Activated naive CD4-positive, alpha-beta T cell treated with anti-CD3 and anti-CD28 coated beads, Interleukin-2, amount 10 ng/mL, durations not matched to agents 7 days and 5 days (primary cell): ENCODE measurements at regions not wholly inside any gene's neighbourhood (a gene's known extent, or its start where the extent isn't known, plus 50 kb on each side); places are given as distances from the start of the nearest gene placed in this dataset.

ENCODE experiments used
- CTCF ChIA-PET: fragments of 350-600 bp; sonication (Branson Sonifier 250); formaldehyde crosslinking; loops from one replicate; lab custom pipeline; 2021; ENCODE audit warnings: antibody characterized with exemption; lab: Charles Lee
- DNase-seq: peaks from one replicate; pipeline ENCODE4 v3.0.0-alpha.2; 2020
- H3K27ac Mint-ChIP-seq: one replicate; pipeline ENCODE4 v1.8.0; 2021; ENCODE audit warnings: mild to moderate bottlenecking, moderate library complexity, mixed read lengths
- H3K27me3 Mint-ChIP-seq: one replicate; pipeline ENCODE4 v1.8.0; 2021; ENCODE audit warnings: mild to moderate bottlenecking, mixed read lengths
- H3K36me3 Mint-ChIP-seq: one replicate; pipeline ENCODE4 v1.8.0; 2021; ENCODE audit warnings: mixed read lengths
- H3K4me1 Mint-ChIP-seq: one replicate; pipeline ENCODE4 v1.8.0; 2021; ENCODE audit warnings: mixed read lengths
- H3K4me3 Mint-ChIP-seq: one replicate; pipeline ENCODE4 v1.8.0; 2021; ENCODE audit warnings: mild to moderate bottlenecking, moderate library complexity, mixed read lengths
- H3K9me3 Mint-ChIP-seq: one replicate; pipeline ENCODE4 v1.8.0; 2021; ENCODE audit warnings: mixed read lengths

GRCh38 chr9:115169003-115169402 lies 51.0 kb upstream of the TNC start:
- Mint-ChIP-seq H3K27me3 (peaks cover 9% of the 10 kb centered on the region), H3K4me3 (no peak overlapping the region), H3K9me3 (no peaks in the 10 kb centered on the region), H3K27ac (no peak overlapping the region), H3K36me3 (no peaks in the 10 kb centered on the region), H3K4me1 (no peaks in the 10 kb centered on the region)
- no peak for DNase-seq
- CTCF ChIA-PET: no interaction called here

GRCh38 chr9:115170358-115171073 lies 52.6 kb upstream of the TNC start:
- Mint-ChIP-seq H3K9me3 (no peaks in the 10 kb centered on the region), H3K4me3 (no peak overlapping the region), H3K4me1 (no peaks in the 10 kb centered on the region), H3K27me3 (peaks cover 5% of the 10 kb centered on the region), H3K27ac (no peak overlapping the region), H3K36me3 (no peaks in the 10 kb centered on the region)
- DNase-seq: no peak
- CTCF ChIA-PET: no interaction called here

- H3K4me3 Mint-ChIP-seq: no peak overlapping the region
- DNase-seq: no peak
- H3K36me3 Mint-ChIP-seq: no peaks in the 10 kb centered on the region
- no peaks in the 10 kb centered on the region for H3K4me1 Mint-ChIP-seq
- H3K27me3 Mint-ChIP-seq: no peaks in the 10 kb centered on the region
- CTCF ChIA-PET: no interaction called here
- no peaks in the 10 kb centered on the region for H3K9me3 Mint-ChIP-seq
- no peak overlapping the region for H3K27ac Mint-ChIP-seq
Measured at GRCh38 chr9:115171921-115172388, 54.0 kb upstream of the TNC start.

GRCh38 chr9:115182264-115182663 lies 64.3 kb upstream of the TNC start:
- Mint-ChIP-seq H3K27me3 (peaks cover 7% of the 10 kb centered on the region), H3K27ac (no peak overlapping the region), H3K9me3 (no peaks in the 10 kb centered on the region), H3K4me3 (no peak overlapping the region), H3K4me1 (no peaks in the 10 kb centered on the region), H3K36me3 (no peaks in the 10 kb centered on the region)
- no peak for DNase-seq
- CTCF ChIA-PET: no interaction called here

- DNase-seq: no peak
- H3K27ac Mint-ChIP-seq: no peak overlapping the region
- CTCF ChIA-PET: no interaction called here
- H3K4me3 Mint-ChIP-seq: no peak overlapping the region
- H3K9me3 Mint-ChIP-seq: no peaks in the 10 kb centered on the region
- H3K27me3 Mint-ChIP-seq: peaks cover 7% of the 10 kb centered on the region
- H3K36me3 Mint-ChIP-seq: no peaks in the 10 kb centered on the region
- H3K4me1 Mint-ChIP-seq: no peaks in the 10 kb centered on the region
Measured at GRCh38 chr9:115183436-115183835, 65.5 kb upstream of the TNC start.

GRCh38 chr9:115189686-115190085 lies 71.7 kb upstream of the TNC start:
- H3K4me1 Mint-ChIP-seq: no peaks in the 10 kb centered on the region
- no peaks in the 10 kb centered on the region for H3K36me3 Mint-ChIP-seq
- CTCF ChIA-PET: no interaction called here

GRCh38 chr9:115191667-115192066 lies 73.7 kb upstream of the TNC start:
- no peaks in the 10 kb centered on the region for H3K36me3 Mint-ChIP-seq
- no peak overlapping the region for H3K27ac Mint-ChIP-seq

More at GRCh38 chr9:115189686-115190085, 71.7 kb upstream of the TNC start:
- H3K27ac Mint-ChIP-seq: no peak overlapping the region
- no peaks in the 10 kb centered on the region for H3K9me3 Mint-ChIP-seq
- peaks cover 13% of the 10 kb centered on the region for H3K27me3 Mint-ChIP-seq
- DNase-seq: no peak
- no peak overlapping the region for H3K4me3 Mint-ChIP-seq

GRCh38 chr9:115192280-115192679 lies 74.3 kb upstream of the TNC start:
- Mint-ChIP-seq H3K4me3 (no peak overlapping the region), H3K27me3 (peaks cover 18% of the 10 kb centered on the region), H3K36me3 (no peaks in the 10 kb centered on the region), H3K27ac (no peak overlapping the region), H3K4me1 (no peaks in the 10 kb centered on the region), H3K9me3 (no peaks in the 10 kb centered on the region)
- DNase-seq: no peak
- CTCF ChIA-PET: no interaction called here

More at GRCh38 chr9:115191667-115192066, 73.7 kb upstream of the TNC start:
- no peak for DNase-seq
- CTCF ChIA-PET: no interaction called here
- Mint-ChIP-seq H3K9me3 (no peaks in the 10 kb centered on the region), H3K27me3 (peaks cover 12% of the 10 kb centered on the region), H3K4me3 (no peak overlapping the region), H3K4me1 (no peaks in the 10 kb centered on the region)

GRCh38 chr9:115192835-115193525 lies 75.0 kb upstream of the TNC start:
- DNase-seq: no peak
- Mint-ChIP-seq H3K27ac (no peak overlapping the region), H3K9me3 (no peaks in the 10 kb centered on the region), H3K27me3 (peaks cover 19% of the 10 kb centered on the region), H3K4me3 (no peak overlapping the region), H3K4me1 (no peaks in the 10 kb centered on the region), H3K36me3 (no peaks in the 10 kb centered on the region)
- CTCF ChIA-PET: no interaction called here

- CTCF ChIA-PET: no interaction called here
- no peak for DNase-seq
- H3K27ac Mint-ChIP-seq: no peak overlapping the region
- no peaks in the 10 kb centered on the region for H3K36me3 Mint-ChIP-seq
- no peaks in the 10 kb centered on the region for H3K9me3 Mint-ChIP-seq
- H3K4me1 Mint-ChIP-seq: no peaks in the 10 kb centered on the region
- peaks cover 22% of the 10 kb centered on the region for H3K27me3 Mint-ChIP-seq
- no peak overlapping the region for H3K4me3 Mint-ChIP-seq
Measured at GRCh38 chr9:115193777-115194176, 75.8 kb upstream of the TNC start.

- no peak overlapping the region for H3K4me3 Mint-ChIP-seq
- DNase-seq: no peak
- H3K4me1 Mint-ChIP-seq: no peaks in the 10 kb centered on the region
- CTCF ChIA-PET: no interaction called here
- H3K9me3 Mint-ChIP-seq: no peaks in the 10 kb centered on the region
- no peaks in the 10 kb centered on the region for H3K36me3 Mint-ChIP-seq
- no peak overlapping the region for H3K27ac Mint-ChIP-seq
- H3K27me3 Mint-ChIP-seq: peaks cover 26% of the 10 kb centered on the region
Measured at GRCh38 chr9:115194216-115194615, 76.3 kb upstream of the TNC start.

- Mint-ChIP-seq H3K4me1 (no peaks in the 10 kb centered on the region), H3K27me3 (peaks cover 25% of the 10 kb centered on the region), H3K27ac (no peak overlapping the region), H3K9me3 (no peaks in the 10 kb centered on the region), H3K36me3 (no peaks in the 10 kb centered on the region), H3K4me3 (no peak overlapping the region)
- CTCF ChIA-PET: no interaction called here
- no peak for DNase-seq
Measured at GRCh38 chr9:115195912-115196311, 78.0 kb upstream of the TNC start.

- Mint-ChIP-seq H3K27me3 (peaks cover 28% of the 10 kb centered on the region), H3K4me3 (no peak overlapping the region), H3K27ac (no peak overlapping the region), H3K4me1 (no peaks in the 10 kb centered on the region), H3K9me3 (no peaks in the 10 kb centered on the region), H3K36me3 (no peaks in the 10 kb centered on the region)
- CTCF ChIA-PET: interaction anchor here (1.1 kb wide), 1 partner anchor 22 kb away, joined by 3 read pairs; no protein-coding TSS in a partner anchor
- DNase-seq: no peak
Measured at GRCh38 chr9:115196919-115197318, 79.0 kb upstream of the TNC start.

- H3K36me3 Mint-ChIP-seq: no peaks in the 10 kb centered on the region
- CTCF ChIA-PET: interaction anchor here (1.1 kb wide), 1 partner anchor 23 kb away, joined by 3 read pairs; no protein-coding TSS in a partner anchor
- no peaks in the 10 kb centered on the region for H3K9me3 Mint-ChIP-seq
- peaks cover 25% of the 10 kb centered on the region for H3K27me3 Mint-ChIP-seq
- H3K4me1 Mint-ChIP-seq: no peaks in the 10 kb centered on the region
- no peak overlapping the region for H3K4me3 Mint-ChIP-seq
- no peak overlapping the region for H3K27ac Mint-ChIP-seq
- no peak for DNase-seq
Measured at GRCh38 chr9:115198001-115198400, 80.0 kb upstream of the TNC start.
